ENCODE measurements at regions not wholly inside any gene's neighbourhood (a gene's known extent, or its start where the extent isn't known, plus 50 kb on each side); places are given as distances from the start of the nearest gene placed in this dataset.

- H2AFZ ChIP-seq (ENCODE audit: low read length) = no peak overlapping the region
Measured at GRCh38 chr2:64837925-64838641, 151.1 kb upstream of the SLC1A4 start.

More at GRCh38 chr2:64837925-64838641, 151.1 kb upstream of the SLC1A4 start:
- peaks cover 17% of the 10 kb centered on the region for H3K27me3 Mint-ChIP-seq (ENCODE audit: low read depth)
- no peaks in the 10 kb centered on the region for H3K36me3 Mint-ChIP-seq (ENCODE audit: insufficient read depth in 1 of 3, low read depth in 3 of 3)
- H2BK12ac ChIP-seq (ENCODE audit: insufficient read length, low read depth, low read length) = no peak overlapping the region
- no peaks in the 10 kb centered on the region for H4K20me1 ChIP-seq (ENCODE audit: control insufficient read depth, insufficient read depth, insufficient read length)
- no peak overlapping the region for H3K23ac ChIP-seq (ENCODE audit: insufficient read length, low read depth, low read length)
- no peak overlapping the region for H2BK120ac ChIP-seq (ENCODE audit: low read depth, low read length, poor library complexity, severe bottlenecking)
- H3K4me2 ChIP-seq (ENCODE audit: insufficient read depth, insufficient read length, low read length) = no peak overlapping the region
- no peak overlapping the region for H2BK20ac ChIP-seq (ENCODE audit: low read depth, low read length, poor library complexity, severe bottlenecking)
- no peak overlapping the region for H4K5ac ChIP-seq (ENCODE audit: insufficient read length, low read depth, low read length)
- no peak overlapping the region for H2BK15ac ChIP-seq (ENCODE audit: low read depth, low read length)
- H4K8ac ChIP-seq (replicated peaks; ENCODE audit: insufficient read length, low read depth, low read length) = no peak overlapping the region
- no peak overlapping the region for H3K9ac ChIP-seq (ENCODE audit: extremely low read depth, insufficient read length, low read length)
- H2BK5ac ChIP-seq (ENCODE audit: insufficient read length, low read length) = no peak overlapping the region
- H3K23me2 ChIP-seq (ENCODE audit: insufficient read length, low read depth, low read length, poor library complexity, severe bottlenecking) = no peaks in the 10 kb centered on the region
- TF ChIP-seq CTCF (conservative IDR thresholded peaks at IDR 0.05) = no peak
- peaks cover 19 to 31% of the 10 kb centered on the region in 2 experiments for H3K4me1 Mint-ChIP-seq
- H3K4me3 Mint-ChIP-seq = no peak overlapping the region
- H3K14ac ChIP-seq (ENCODE audit: insufficient read depth, low read length) = no peak overlapping the region
- no peak overlapping the region for H4K91ac ChIP-seq (ENCODE audit: insufficient read length, low read depth, low read length)
- H3K9me3 Mint-ChIP-seq = no peaks in the 10 kb centered on the region
- H3K9me3 ChIP-seq (ENCODE audit: control insufficient read depth, low read depth, low read length) = no peaks in the 10 kb centered on the region
- H3K79me1 ChIP-seq (ENCODE audit: insufficient read depth, low read depth, low read length, poor library complexity, severe bottlenecking) = no peaks in the 10 kb centered on the region
- no peak overlapping the region for H3K56ac ChIP-seq (ENCODE audit: insufficient read length, low read depth, low read length)
- no peak overlapping the region for H2AK5ac ChIP-seq (ENCODE audit: insufficient read length, low read length)
- no peak overlapping the region for H3K18ac ChIP-seq (ENCODE audit: insufficient read length, low read depth, low read length)
- WGBS (ENCODE audit: extremely low coverage, insufficient read length, low lambda C conversion rate) = 100% methylated on average over 2 of the region's 8 CpGs
- H3K79me2 ChIP-seq (ENCODE audit: insufficient read depth, low read length) = no peaks in the 10 kb centered on the region
- H3T11ph ChIP-seq (ENCODE audit: low read length) = no peak overlapping the region
- H3K27ac Mint-ChIP-seq = peak overlapping the region in 1 of 3 experiments; percentile 74; a peak in 1 of 7 replicates
- H3K27me3 ChIP-seq (ENCODE audit: insufficient read depth, low read length) = no peaks in the 10 kb centered on the region
- H3K4ac ChIP-seq (ENCODE audit: low read depth, low read length) = no peak overlapping the region
- no peaks in the 10 kb centered on the region; the same call in 1 of the 2 replicates for H3K4me1 ChIP-seq (ENCODE audit: insufficient read depth, low read length)
- H3K27ac ChIP-seq (ENCODE audit: insufficient read length, low read depth, low read length) = no peak overlapping the region
- no peak for DNase-seq

Data from H9 (cell line).